Prostate gland (tissue), 2 donors: ENCODE measurements at regions not wholly inside any gene's neighbourhood (a gene's known extent, or its start where the extent isn't known, plus 50 kb on each side); places are given as distances from the start of the nearest gene placed in this dataset.
"Not testable (repeated sequence)": the region's sequence is repeated elsewhere in the genome, so short reads cannot be mapped to it uniquely, and the experiment has no call there.

Source experiments
- DNase-seq: peaks from one replicate; pipeline ENCODE4 v3.0.0-alpha.2; 2019; ENCODE audit warnings: low spot score
- H3K27ac ChIP-seq, 2 donors: fragments of 200-600 bp; sonication (generic); 2 replicates each; pipeline ENCODE4 v1.5.1; 2017 to 2019
- H3K27me3 ChIP-seq: fragments of 200-600 bp; sonication (generic); replicated peaks from 2 replicates; pipeline ENCODE4 v1.5.1; 2019; ENCODE audit not compliant: insufficient read depth
- H3K36me3 ChIP-seq, 2 donors: fragments of 200-600 bp; sonication (generic); 1 replicate in 1 of 2; 2 replicates in 1 of 2; pipeline versions ENCODE4 v1.5.1 to v1.8.1; 2017 to 2019
- H3K4me1 ChIP-seq: fragments of 200-600 bp; sonication (generic); replicated peaks from 2 replicates; pipeline ENCODE4 v1.5.1; 2019
- H3K4me3 ChIP-seq, 2 donors: fragments of 200-600 bp; sonication (generic); 2 replicates each; pipeline ENCODE4 v1.5.1; 2017 to 2019
- H3K9me3 ChIP-seq: fragments of 200-600 bp; sonication (generic); 2 replicates; pipeline ENCODE4 v1.5.1; 2017
- POLR2A ChIP-seq: fragments of 450-650 bp; IDR thresholded peaks from one replicate; pipeline ENCODE4 v1.6.1; 2016; ENCODE audit warnings: antibody characterized with exemption, mild to moderate bottlenecking
- POLR2AphosphoS5 ChIP-seq: sonication (generic); formaldehyde crosslinking; IDR thresholded peaks from one replicate; pipeline ENCODE4 v1.6.1; 2017; ENCODE audit warnings: antibody characterized with exemption
- WGBS: methylation state at CpG from one replicate; pipeline ENCODE4 v1.1.5; 2018; 5-methylcytosine and 5-hydroxymethylcytosine counted together
- intact Hi-C: fragments of 100-400 bp; cut with DNase I; formaldehyde crosslinking; loops from one replicate; pipeline ENCODE4 v1.14.2; 2022
- TF ChIP-seq, protein P1 (sequence below), 4 experiments: fragments of 200-600 bp in 2 of 4; fragments of 450-650 bp in 2 of 4; sonication (generic) in 2 of 4; IDR thresholded peaks; 1 replicate in 3 of 4; 2 replicates in 1 of 4; pipeline ENCODE4 v1.5.1; 2016 to 2019; ENCODE audit warnings: antibody characterized with exemption in 4 of 4, mild to moderate bottlenecking in 2 of 4, moderate library complexity in 2 of 4

DNA sequence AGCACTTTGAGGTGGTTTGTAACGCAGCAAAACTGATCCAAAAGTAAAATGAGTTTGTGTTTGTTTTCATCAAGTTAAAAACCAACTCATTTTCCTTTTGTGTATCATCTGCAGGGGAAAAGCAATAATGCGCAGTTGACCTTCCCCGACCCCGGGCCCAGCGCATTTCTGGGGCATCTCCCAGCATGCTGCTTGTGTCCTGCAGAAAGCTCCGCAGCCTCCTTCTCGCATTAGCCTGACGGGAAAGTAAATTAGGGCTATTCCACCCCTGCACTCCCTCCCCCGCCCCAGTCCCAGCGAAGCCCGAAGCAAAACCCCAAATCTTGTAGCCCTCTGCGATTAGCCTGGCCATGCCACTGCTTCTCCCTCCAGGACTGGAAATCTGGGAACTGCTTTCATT, 82.0 kb upstream of the PPM1B start:
- TF ChIP-seq POLR2AphosphoS5 (no peak), POLR2A (no peak)
- TF ChIP-seq, protein P1, sequence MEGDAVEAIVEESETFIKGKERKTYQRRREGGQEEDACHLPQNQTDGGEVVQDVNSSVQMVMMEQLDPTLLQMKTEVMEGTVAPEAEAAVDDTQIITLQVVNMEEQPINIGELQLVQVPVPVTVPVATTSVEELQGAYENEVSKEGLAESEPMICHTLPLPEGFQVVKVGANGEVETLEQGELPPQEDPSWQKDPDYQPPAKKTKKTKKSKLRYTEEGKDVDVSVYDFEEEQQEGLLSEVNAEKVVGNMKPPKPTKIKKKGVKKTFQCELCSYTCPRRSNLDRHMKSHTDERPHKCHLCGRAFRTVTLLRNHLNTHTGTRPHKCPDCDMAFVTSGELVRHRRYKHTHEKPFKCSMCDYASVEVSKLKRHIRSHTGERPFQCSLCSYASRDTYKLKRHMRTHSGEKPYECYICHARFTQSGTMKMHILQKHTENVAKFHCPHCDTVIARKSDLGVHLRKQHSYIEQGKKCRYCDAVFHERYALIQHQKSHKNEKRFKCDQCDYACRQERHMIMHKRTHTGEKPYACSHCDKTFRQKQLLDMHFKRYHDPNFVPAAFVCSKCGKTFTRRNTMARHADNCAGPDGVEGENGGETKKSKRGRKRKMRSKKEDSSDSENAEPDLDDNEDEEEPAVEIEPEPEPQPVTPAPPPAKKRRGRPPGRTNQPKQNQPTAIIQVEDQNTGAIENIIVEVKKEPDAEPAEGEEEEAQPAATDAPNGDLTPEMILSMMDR (IDR thresholded peaks at IDR 0.05) = no peak
- Histone ChIP-seq H3K27ac (peak overlapping the region in 1 of 2 donors; percentile 66), H3K27me3 (no peaks in the 10 kb centered on the region), H3K4me3 (peak overlapping the region; percentile 14 to 30), H3K4me1 (peaks cover 6% of the 10 kb centered on the region), H3K9me3 (no peaks in the 10 kb centered on the region), H3K36me3 (no peaks in the 10 kb centered on the region)
- 85% methylated on average over 12 of the region's 12 CpGs for WGBS
- intact Hi-C loops = loop anchor here (2.0 to 5.0 kb wide), 4 partner anchors 51 to 204 kb away; partner anchors contain the start of gene PPM1B
- DNase-seq = no peak

DNA sequence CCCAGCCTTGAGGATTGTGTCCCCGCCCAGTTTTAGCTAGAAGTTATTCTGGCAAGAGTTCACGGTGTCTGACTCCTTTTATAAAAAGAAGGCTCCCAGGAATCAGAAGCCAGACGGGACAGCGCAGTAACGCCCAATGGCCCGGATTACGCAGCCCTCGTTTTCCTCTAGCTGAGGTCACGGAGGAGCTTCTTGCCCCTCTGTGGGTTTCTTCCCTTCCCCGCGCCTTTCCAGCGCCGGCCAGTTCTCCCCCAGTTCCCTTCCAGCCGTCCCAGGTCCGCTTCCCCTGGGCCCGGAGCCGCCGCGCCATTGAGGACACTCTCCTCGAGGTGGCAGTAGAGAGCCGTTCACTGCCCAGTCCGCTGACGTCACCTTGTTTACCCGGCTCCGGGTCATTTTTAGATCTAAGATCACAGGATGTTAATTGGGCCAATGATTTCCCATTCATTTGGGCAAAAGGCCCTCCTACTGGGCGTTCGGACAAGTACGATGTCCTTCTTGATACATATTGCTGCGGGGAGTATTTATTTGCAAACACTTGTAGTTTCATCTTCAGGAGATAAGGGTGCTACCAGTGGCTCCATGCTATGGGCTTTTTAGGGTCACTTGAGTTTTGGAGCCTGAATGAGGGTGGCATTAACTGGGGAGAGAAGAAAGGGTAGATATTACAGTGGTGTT, 81.5 kb upstream of the PPM1B start:
- H3K4me1 ChIP-seq = peaks cover 6% of the 10 kb centered on the region
- H3K4me3 ChIP-seq = peak overlapping the region; percentile 14 to 30
- intact Hi-C loops = loop anchor here (2.0 to 5.0 kb wide), 4 partner anchors 50 to 204 kb away; partner anchors contain the start of gene PPM1B
- TF ChIP-seq POLR2A (peak; percentile 20), POLR2AphosphoS5 (peak; percentile 89)
- TF ChIP-seq, protein P1 (IDR thresholded peaks at IDR 0.05) = peak; percentile 91 to 96 (median 96)
- H3K36me3 ChIP-seq = no peaks in the 10 kb centered on the region
- peak overlapping the region; percentile 66 to 78 for H3K27ac ChIP-seq
- H3K27me3 ChIP-seq = no peaks in the 10 kb centered on the region
- H3K9me3 ChIP-seq = no peaks in the 10 kb centered on the region
- peak; percentile 79 for DNase-seq
- 7% methylated on average over 29 of the region's 29 CpGs for WGBS

DNA sequence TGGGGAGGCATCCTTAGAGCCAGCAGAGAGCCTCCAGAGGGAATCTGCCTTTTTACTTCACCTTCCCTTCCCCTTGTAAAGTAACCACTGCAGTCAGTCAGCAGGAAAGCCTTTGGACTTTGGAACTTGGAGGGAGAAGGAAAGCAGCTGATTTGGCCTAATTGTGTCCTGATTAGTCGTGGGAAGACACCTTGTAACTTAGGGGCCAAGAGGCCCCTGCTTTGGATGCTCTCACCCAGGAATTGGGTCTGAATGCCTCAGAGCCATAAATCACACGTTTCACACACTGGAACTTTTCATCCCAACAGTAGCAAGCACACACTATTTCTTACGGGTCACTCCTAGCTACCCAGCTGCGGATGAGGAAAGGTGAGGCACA, 81.0 kb upstream of the PPM1B start:
- Histone ChIP-seq H3K27ac (peak overlapping the region; percentile 66 to 78), H3K27me3 (no peaks in the 10 kb centered on the region), H3K36me3 (no peaks in the 10 kb centered on the region), H3K9me3 (no peaks in the 10 kb centered on the region), H3K4me1 (peaks cover 6% of the 10 kb centered on the region), H3K4me3 (peak overlapping the region; percentile 14 to 30)
- intact Hi-C loops = loop anchor here (2.0 to 5.0 kb wide), 4 partner anchors 50 to 203 kb away; partner anchors contain the start of gene PPM1B
- WGBS = 44% methylated on average over 4 of the region's 4 CpGs
- no peak for TF ChIP-seq POLR2A
- no peak for DNase-seq

DNA sequence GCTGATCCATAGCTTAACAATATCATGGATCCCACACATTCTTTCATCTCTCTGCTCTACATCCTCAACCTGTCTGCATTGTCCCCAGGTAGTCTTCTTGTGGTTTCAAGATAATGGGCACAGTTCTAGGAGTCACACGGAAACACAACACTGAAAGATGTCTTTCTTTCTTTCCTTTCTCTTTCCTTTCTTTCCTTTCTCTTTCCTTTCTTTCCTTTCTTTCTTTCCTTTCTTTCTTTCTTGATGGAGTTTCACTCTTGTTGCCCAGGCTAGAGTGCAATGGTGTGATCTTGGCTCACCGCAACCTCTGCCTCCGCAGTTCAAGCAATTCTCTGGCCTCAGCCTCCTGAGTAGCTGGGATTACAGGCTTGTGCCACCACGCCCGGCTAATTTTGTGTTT, 76.2 kb upstream of the PPM1B start:
- H3K36me3 ChIP-seq, H3K9me3 ChIP-seq, H3K27ac ChIP-seq, H3K4me3 ChIP-seq, H3K4me1 ChIP-seq, DNase-seq, intact Hi-C loops, H3K27me3 ChIP-seq: not testable (repeated sequence)
- 97% methylated on average over 5 of the region's 5 CpGs for WGBS

DNA sequence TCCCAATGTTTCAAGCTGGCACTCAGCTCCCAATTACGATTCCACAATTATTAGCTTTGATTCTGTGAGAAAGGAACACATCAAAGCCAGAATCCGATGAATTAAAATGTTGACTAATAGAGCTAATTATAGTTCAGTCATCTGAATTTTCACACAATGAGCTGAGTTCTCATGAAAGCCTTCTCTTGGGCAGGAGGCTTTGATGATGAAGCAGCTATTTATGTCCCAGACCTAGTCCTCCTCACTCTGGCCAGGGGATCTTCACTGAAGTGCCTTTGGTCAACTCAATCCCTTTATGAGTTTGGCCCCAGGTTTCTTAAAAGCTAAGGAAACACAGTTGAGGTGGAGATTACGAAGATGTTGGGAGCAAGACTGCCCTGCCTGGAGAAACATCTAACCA, 74.7 kb upstream of the PPM1B start:
- TF ChIP-seq POLR2AphosphoS5 = no peak
- no peak for TF ChIP-seq POLR2A
- TF ChIP-seq, protein P1 (IDR thresholded peaks at IDR 0.05) = no peak
- intact Hi-C loops = no loop called here
- no peak overlapping the region for H3K4me3 ChIP-seq
- no peak overlapping the region for H3K27ac ChIP-seq
- no peaks in the 10 kb centered on the region for H3K36me3 ChIP-seq
- no peaks in the 10 kb centered on the region for H3K4me1 ChIP-seq
- no peak for DNase-seq
- no peaks in the 10 kb centered on the region for H3K9me3 ChIP-seq
- 89% methylated on average over 3 of the region's 3 CpGs for WGBS
- no peaks in the 10 kb centered on the region for H3K27me3 ChIP-seq

DNA sequence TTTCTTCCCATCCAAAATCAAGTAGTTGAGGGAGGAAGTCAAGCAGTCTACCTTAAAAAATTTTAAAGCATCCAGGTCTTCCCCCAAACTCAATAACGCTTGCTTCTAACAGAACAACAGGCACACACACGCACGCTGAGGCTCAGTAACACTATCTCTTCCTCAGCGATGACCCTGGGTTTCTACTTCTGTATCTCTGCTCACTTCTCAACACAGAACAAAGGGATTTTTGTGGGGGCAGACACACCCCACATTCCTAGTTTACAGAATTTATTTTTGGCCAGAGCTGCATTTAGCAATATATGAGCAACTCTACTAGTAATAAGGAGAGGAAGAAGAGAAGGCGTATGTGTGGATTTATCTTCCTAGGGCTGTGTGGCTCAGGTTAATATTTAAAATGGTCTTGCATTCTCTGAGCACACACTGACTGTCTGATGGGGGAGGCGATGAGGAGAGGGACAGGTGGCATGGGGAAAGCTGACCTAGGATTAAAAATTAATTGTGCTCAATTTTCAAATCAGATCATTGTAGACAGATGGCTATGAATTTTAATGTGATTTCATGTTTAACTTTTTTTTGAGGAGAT, 71.3 kb upstream of the PPM1B start:
- H3K27ac ChIP-seq = no peak overlapping the region
- WGBS = 54% methylated on average over 6 of the region's 6 CpGs
- H3K36me3 ChIP-seq = no peaks in the 10 kb centered on the region
- H3K4me1 ChIP-seq = no peaks in the 10 kb centered on the region
- no peak overlapping the region for H3K4me3 ChIP-seq
- no peaks in the 10 kb centered on the region for H3K27me3 ChIP-seq
- no peaks in the 10 kb centered on the region for H3K9me3 ChIP-seq
- TF ChIP-seq, protein P1 (IDR thresholded peaks at IDR 0.05) = no peak
- no peak for TF ChIP-seq POLR2AphosphoS5
- no peak for TF ChIP-seq POLR2A
- intact Hi-C loops = no loop called here
- no peak for DNase-seq
